ENCODE measurements at regions not wholly inside any gene's neighbourhood (a gene's known extent, or its start where the extent isn't known, plus 50 kb on each side); places are given as distances from the start of the nearest gene placed in this dataset.

- no peak for TF ChIP-seq YY1 (IDR thresholded peaks at IDR 0.05; ENCODE audit: insufficient read depth, insufficient read length)
- TF ChIP-seq SUZ12 (IDR thresholded peaks at IDR 0.05; ENCODE audit: extremely low read depth, insufficient read depth, insufficient read length): no peak
- TF ChIP-seq ZNF274 (IDR thresholded peaks at IDR 0.05; ENCODE audit: low read depth, low read length): no peak
Observed at GRCh38 chr5:117394506-117395157, 820.0 kb upstream of the SEMA6A start.

All from NT2/D1 (cell line).